ENCODE measurements at regions not wholly inside any gene's neighbourhood (a gene's known extent, or its start where the extent isn't known, plus 50 kb on each side); places are given as distances from the start of the nearest gene placed in this dataset.

GRCh38 chr1:222940095-222940494 is 125.3 kb downstream of the DISP1 start:
- TF ChIP-seq CTCF (IDR thresholded peaks at IDR 0.05; ENCODE audit: low read depth, low read length): no peak
- no peak for TF ChIP-seq POLR2A (IDR thresholded peaks at IDR 0.05; ENCODE audit: extremely low read depth, insufficient read length)

Data from NB4 (cell line).